HG03457 (cell line): ENCODE measurements at regions not wholly inside any gene's neighbourhood (a gene's known extent, or its start where the extent isn't known, plus 50 kb on each side); places are given as distances from the start of the nearest gene placed in this dataset.

Source experiments
- ATAC-seq: cut with Tn5 transposase; IDR thresholded peaks from one replicate; pipeline ENCODE4 v1.9.1; 2021; ENCODE audit warnings: moderate number of reproducible peaks; ENCODE audit not compliant: unreplicated experiment

DNA sequence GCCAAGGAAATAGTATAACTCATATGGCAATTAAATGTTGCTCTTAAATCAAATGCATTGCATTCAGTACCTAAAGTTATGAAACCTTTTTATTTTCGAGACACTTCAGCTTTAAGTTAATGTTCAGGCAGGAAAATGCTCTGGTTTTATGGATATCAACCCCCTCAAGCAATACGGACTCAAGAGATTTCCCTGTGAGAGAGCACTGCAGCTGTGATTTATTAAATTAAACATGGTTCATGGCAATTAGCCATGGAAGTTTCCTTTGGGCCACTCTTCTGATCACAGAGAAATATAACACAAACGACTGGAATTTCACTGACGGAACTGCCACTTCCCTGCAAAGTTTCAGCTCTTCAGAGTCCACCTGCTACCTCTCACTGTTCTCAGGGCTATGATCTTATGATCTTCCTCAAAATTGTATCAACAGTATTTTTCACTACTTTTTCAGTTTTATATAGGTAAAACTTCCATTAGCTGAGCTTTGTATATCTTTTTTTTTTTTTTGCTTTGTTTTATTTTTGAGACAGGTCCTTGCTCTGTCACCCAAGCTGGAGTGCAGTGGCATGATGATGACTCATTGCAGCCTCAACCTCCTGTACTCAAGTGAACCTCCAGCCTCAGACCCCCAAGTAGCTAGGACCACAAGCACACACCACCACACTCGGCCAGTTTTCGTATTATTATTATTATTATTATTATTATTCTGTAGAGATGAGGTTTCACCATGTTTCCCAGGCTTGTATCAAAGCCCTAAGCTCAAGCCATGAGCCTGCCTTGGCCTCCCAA, 923.1 kb upstream of the TMPRSS15 start:
- ATAC-seq, result no peak

DNA sequence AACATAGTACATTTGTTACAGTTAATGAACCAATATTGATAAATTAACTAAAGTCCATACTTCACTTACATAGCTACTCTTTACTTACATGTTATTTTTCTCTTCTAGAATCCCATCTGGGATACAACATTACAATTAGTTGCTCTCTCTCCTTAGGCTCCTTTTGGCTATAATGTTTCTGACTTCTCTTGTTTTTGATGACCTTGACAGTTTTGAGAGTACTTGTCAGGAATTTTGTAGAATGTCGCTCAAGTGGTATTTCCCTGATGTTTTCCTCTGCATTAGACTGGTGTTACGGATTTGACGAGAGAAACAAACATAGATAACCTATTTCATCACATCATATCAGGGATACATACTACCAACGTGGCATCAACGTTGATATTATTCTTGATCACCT, 925.4 kb upstream of the TMPRSS15 start:
- no peak for ATAC-seq

DNA sequence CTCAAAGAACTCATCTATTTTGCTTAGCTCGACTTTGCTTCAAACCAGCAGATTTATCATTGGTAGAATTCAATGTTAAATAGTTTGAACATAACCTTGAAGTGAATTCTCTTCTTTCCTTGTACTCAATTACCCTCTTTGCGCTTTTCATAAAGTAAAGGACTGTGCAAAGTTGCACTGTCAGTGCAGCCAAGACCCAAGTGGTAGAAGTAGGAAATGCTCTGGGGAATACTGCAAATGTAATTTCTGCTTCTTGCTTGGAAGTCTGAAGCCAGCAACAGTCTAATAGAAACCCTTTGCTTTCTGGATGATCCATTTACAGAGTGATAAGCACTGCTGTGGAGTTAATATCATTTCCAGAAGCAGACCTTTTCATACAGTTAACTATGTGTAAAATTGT, 936.7 kb upstream of the TMPRSS15 start:
- ATAC-seq, result no peak

DNA sequence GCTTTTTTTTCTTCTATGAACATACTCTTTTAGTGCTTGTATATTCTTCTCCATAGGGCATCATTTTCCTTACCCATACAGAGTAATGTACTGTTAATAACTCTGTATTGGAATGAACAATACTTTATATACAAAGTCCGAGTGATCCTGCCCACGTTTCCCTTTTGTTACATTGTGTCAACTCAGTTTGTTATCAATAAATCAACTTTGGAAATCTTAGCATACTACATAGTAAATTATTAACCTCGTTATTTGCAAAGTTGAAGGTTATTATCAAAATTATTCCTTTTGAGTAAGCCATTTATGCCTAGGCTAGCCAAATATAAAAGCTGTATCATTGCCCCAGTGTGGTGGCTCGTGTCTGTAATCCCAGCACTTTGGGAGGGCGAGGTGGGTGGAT, 937.4 kb upstream of the TMPRSS15 start:
- no peak for ATAC-seq

DNA sequence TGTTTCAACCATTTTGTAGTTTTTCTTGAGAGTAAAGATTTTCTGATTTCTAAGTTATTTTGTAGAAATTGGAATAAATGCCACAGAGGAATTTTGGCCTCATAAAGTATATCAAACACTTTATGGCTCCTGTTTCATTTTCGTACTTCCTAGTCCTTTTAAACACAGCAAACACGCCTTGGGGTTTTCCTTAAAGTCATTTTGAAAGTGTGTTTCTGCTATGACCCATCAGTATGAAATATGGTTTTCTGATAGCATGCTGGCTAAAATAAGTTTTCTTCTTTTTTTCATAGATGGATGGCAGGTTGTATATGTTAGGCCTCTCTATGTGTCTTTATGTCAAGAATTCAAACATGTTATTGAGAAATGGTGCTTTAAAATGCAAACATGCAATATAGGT, 940.1 kb upstream of the TMPRSS15 start:
- peak; percentile 67 for ATAC-seq

DNA sequence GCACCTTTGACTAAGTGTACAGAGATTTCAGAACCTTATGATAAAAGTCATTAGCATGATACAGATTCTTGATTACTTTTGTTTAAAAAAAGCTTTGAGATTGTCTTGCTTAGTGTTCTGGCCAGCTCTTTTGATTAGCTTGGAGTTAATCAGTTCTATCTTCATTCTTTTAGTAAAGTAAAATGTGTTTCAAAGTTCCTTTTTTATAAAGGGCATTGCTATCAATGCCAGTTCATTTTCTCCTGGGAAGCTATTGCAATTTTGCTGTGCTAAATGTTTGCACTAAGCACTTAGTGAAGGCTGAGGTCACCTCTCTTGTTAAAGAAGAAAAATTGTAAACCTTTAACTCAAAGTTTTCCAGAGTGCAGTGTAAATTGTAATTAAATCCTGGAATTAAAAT, 946.7 kb upstream of the TMPRSS15 start:
- no peak for ATAC-seq

DNA sequence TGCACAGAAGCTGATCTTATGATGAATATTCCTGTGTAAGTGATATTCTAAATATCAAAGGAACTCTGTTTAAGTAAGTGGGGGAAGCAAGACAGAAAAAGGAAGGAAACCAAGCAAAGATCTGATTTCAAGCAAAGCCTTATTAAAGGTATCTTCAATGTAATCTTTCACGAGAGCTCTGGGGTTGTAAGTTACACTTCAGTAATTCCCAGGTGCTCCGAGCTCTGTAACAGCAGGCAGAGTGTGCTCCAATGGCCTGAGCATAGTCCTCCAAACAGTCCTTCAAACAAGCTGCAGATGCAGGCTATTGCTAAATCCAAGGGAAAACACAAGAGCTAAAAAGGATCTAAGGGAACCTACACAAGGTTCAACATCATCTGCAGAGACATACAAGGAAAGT, 949.7 kb upstream of the TMPRSS15 start:
- no peak for ATAC-seq

DNA sequence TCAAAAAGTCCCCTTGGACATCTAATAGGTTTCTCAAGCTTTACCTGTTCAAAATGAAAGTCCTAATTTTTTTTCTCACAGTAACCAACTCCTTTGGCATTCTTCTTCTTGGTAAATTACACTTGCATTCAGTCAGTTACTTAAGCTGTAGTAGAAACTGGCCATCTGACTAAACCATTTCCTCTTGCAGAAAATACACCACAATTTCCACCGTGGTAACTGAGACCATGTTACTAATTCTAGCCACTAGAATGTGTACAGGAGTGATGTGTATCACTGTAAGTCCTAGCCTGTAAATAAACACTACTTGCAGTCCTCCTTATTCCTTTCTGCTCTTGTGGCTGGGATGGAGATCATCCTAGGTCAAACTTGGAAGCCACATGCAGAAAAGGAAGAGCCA, 965.4 kb upstream of the TMPRSS15 start:
- ATAC-seq, result peak; percentile 81

DNA sequence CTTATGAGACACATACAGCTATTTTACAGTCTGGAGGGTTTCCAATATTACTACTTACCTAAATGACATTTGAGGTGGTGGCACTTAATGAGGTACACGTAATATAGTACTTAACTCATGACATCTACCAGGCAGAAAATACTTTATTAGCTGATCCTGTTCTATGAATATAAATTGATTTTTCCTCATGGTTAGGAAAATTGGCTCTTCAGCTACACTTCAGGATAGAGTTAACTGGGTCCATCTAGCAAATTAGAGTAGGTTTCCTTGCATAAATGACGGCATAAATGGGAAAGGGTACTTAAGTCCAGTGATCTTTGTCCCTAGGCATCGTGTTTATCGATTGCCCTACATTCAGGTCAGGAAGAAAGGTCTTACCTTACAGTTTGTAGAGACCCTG, 988.8 kb upstream of the TMPRSS15 start:
- no peak for ATAC-seq

DNA sequence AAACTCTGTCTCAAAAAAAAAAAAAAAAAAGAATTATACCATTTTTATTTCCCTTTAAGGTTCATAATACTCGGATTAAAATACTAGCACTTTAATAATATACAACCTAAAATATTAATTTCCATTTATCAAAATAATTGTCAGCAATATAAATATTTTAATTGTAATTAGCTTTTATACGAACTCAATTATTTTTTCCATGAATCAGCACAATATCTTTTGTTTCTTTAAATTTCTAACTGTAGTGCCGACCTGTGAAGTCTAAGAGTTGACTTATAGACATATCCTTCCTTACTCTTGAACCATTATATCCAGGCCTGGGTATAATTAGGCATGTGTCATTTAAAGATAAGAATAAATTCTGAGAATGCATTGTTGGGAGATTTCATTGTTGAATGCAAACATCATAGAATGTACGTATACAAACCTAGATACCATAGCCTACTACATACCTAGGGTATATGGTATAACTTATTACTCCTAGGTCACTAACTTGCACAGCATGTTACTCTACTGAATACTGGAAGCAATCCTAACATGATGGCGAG, 996.7 kb upstream of the TMPRSS15 start:
- ATAC-seq, result no peak

DNA sequence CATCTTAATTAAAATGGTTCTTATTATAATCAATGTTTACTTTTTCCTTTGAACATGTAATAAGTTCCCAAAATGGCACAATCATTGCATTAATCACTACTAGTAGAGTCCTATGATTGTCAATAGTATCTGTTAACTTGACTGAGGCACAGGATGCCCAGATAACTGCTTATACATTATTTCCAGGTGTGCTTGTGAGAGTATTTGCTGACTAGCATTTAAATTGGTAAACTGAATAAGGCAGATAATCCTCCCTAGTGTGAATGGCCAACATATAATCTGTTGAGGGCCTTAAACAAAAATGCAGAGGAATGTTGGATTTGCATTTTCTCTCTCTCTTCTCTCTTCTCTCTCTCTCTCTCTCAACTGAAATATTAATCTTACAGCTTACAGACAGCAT, 999.3 kb upstream of the TMPRSS15 start:
- no peak for ATAC-seq

DNA sequence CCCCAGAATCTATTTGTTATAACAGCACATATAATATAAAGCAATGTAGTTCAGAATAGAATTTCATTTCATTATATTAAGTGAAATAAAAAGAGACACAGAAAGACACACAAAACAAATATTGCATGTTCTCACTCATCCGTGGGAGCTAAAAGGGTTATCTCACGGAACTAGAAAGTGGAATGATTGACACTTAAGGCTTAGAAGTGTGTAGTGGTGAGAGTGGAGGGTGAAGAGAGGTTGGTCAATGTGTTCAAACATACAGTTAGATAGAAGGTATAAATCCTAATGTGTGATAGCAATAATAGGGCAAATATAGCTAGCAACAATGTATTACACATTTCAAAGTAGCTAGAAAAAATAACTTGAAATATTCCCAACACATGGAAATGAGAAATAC, 1001.7 kb upstream of the TMPRSS15 start:
- ATAC-seq, result no peak

DNA sequence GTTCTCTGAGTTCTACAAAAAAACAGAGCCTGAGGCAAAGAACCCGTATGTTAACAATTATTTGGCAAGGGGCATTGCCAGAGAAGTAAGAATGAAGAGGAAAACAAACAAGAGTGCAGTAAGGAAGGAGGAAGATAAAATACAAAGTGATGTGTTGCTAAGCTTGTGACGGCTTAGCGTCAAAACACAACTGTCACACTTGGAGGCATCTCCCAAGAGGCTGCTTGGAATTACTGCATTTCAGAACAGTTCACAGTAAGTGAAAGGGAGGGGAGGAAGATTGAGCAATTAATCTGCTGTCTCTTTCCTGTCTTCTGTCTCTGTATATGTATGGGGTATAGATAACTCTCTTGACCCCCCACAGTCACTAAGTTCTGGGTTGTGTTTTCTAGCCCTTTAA, 1017.0 kb upstream of the TMPRSS15 start:
- ATAC-seq, result no peak

DNA sequence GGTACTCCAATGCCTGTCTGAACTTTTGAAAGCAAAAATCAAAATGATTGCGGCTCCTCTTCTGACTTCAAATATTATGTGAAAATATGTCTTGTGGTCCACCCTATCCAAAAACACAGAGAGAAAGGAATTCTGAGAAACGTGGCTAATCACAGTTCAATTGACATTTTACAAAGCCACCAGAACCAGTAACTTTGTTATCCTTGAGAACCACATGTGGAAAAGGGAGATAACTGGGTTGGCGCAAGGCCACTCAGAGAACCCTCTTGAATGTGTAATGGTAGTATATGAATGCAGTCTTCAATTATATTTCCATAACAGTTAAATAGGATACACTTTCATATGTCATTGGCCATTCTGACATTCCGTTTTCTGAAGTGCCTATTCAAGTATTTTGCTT, 1030.0 kb upstream of the TMPRSS15 start:
- no peak for ATAC-seq

DNA sequence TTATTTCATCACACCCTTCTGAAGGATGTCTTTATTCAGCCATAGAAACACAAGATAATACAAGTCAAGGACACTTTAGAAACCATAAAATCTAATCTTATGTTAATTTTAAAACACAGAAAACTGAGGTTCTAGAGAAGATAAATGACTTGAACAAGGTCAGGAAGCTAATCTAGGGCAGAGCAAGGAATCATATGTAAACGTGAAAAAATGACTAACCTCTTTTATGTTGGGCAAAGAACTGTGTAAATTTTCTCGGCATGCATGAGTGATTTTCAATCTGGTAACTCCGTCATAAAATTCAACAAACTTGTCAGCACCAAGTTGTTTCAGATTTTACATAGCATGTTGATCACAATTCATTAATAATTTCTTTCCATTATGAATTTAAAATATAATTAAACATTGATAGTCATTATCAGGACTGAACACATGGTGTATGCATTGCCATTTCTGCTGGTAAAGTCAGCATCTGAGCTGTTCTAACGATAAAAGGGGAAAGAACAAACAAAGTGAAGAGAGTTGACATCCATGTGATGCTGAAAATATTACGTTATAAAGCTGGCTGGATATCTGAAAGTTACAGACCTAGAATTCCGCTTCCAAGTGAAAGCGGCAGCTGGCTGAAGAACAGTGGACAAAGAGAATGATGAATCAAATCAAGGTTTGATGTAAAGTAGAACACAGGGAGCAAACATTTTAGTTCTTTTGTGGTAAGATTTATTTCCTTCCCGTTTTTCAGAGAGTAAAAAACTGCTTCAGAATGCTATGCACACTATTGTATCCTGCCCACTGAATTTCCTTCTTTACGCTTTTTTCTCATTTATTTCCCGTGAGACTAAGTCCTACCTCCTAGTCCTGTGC, 1037.4 kb upstream of the TMPRSS15 start:
- ATAC-seq, result no peak

DNA sequence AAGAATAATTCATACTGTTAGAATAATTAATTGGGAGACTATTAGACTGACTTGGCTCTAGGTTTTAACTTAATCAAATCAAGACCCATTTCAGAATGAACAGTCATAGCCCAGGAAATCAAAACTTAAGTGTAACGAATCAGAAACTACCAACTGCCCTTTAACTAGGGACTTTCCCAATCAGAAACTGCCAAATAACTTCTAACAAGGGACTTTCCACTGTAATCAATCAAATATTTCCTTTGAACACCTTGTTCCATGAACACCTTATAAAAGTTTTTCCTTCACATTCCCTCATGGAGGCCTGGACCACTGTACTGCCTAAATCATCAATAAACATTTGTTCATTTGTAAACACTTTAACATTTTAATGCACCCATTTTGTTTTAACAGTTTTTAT, 1054.7 kb upstream of the TMPRSS15 start:
- ATAC-seq, result peak; percentile 86

DNA sequence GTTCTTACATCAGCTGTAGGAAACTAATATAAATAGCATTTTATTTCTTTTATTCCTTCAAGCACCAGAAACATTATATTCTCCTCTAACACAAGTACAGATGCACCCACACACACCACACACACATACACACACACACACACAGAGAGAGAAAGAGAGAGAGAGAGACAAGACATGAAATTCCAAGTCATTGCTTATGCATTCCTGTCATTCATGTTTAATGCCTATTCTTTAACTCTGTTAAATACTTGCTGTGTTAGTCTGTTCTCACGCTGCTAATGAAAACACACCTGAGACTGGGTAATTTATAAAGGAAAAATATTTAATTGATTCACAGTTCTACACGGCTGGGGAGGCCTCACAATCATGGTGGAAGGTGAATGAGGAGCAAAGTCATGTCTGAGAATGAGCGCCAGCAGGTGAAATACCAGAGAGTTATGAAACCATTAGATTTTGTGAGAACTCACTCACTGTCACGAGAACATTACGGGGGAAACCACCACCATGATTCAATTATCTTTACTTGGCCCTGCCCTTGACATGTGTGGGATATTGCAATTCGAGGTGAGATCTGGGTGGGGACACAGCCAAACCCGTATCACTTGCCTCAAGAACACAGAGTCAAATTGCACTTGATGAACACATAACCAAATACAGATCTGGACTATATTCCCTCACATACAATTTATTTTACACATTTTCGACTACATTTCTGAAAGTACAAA, 1058.1 kb upstream of the TMPRSS15 start:
- ATAC-seq, result no peak

DNA sequence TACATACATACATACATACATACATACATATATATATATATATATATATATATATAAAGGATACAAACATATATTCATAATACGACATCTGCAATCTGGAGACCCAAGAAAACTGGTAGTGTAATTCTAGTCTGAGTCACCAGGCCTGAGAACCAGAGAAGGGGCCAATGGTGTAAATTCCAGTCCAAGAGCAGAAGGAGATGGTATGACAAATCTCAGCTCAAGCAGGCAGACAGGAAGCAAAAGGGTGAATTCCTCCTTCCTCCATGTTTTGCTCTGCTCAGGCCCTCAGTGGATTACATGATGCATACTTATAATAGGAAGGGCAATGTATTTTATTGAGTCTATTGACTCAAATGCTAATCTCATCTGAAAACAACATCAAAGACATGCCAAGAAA, 1060.4 kb upstream of the TMPRSS15 start:
- ATAC-seq, result no peak

DNA sequence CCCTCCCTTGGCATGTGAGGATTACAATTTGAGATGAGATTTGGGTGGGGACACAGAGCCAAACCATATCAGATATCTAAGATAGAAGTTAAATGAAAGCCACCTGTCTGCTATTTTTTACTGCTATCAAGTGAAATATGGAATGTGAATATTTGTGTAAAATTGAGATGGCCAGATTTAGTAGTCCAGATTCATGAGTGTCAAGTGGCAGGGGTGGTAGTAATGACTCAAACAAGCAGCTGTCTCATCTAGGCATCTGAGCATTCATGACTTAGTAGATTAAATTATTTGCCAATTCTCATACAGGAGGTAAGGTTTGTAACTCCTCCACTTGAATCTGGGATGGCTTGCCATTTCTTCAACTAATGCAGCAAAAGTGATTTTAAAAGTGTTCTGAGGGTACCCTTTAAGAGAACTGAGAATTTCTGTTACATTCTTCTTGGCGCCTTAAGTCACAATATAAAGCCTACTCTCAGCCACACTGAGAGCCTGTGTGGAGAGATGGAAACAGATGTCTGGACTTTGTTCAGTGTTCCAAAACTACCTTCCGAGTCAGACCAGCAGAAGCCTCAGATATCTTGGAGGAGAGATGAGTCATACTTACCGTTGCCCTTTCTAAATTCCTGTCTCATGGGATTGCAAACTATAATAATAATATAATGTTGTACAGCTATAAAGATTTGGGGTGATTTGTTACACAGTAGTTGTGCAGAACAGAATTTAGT, 1065.6 kb upstream of the TMPRSS15 start:
- ATAC-seq, result no peak

DNA sequence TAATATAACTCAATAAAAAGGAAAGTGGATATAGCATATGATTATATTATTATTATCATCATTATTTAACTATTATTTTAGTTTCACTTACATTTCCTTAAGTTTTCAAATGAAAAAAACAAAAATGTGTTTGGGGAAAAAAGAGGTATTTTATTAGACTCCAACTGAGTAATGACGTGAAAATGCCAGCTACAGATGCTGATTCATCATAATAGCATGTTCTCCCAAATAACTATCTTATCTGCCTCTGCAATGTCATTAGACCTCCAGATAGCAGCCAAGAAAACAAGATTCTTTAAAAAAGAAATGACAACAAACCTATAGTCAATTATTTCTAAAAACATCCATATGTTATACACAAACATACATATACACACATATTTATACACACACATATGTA, 1071.9 kb upstream of the TMPRSS15 start:
- no peak for ATAC-seq

DNA sequence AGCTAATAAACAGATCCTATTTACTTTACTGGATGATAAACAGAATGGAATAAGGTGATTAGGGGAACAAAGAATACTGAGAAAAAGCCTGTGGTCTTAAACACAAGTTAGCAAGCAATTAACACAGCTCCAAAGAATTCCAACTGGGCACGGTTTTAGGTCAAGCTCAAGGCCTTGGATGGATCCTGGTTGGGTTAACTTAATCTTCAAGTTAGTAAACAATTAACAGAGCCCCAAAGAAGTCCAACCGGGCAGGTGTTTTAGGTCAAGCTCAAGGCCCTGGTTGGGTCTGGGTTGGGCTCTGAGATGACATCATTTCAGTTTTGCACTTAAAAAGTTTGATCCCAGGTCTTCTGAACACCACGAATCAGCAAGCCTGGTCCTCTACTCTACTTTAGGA, 1086.3 kb upstream of the TMPRSS15 start:
- no peak for ATAC-seq
